Left renal cortex interstitium (tissue), 4 donors: ENCODE measurements at regions not wholly inside any gene's neighbourhood (a gene's known extent, or its start where the extent isn't known, plus 50 kb on each side); places are given as distances from the start of the nearest gene placed in this dataset.

ENCODE experiments used
- DNase-seq, 4 donors: peaks; one replicate each; pipeline ENCODE4 v3.0.0-alpha.2; 2013; ENCODE audit warnings: low read depth in 4 of 4, low spot score in 2 of 4, missing footprints in 1 of 4

DNA sequence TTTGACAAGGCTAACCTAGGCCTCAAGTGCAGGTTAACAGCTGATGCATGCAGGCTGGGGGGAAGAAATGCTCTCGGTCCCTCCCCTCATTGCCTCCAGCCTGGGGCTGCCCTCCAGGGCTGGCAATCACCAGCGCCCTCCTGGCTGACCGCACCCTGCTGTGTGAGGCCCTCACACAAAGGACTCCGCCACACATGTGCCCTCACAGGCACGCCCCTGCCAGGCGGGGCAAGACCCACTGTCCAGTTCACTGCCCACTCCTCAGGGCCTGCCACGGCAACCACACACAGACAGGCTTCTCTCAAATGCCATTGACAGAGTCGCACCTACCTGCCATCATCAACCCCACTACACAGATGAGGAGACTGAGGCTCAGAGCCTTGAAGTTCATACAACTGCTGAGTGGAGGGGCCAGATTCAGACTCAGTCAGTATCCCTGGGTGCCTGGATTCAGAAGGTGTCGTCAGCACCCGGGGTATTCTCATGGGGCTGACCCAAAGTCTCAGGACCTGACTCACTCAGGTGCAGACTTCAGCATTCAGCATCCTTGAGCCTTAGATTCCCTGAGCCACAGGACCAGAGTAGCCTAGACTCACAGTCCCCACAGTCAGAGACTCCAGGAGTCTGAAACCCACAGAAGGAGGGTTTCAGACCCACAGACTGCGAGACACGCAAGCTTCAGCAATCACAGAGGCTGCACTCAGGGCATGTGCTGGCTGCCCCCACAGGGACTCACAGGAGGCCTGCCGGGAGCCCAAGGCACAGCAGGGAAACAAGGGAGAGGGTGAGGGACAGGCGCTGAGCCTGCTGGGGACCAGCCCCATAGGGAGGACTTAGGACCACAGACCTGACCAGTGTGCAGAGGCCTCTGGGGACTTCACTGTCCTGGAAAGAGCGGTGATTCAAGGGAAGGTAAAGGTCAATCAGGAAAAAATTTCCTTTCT, 458.0 kb downstream of the MATN1 start:
- DNase-seq = no peak

DNA sequence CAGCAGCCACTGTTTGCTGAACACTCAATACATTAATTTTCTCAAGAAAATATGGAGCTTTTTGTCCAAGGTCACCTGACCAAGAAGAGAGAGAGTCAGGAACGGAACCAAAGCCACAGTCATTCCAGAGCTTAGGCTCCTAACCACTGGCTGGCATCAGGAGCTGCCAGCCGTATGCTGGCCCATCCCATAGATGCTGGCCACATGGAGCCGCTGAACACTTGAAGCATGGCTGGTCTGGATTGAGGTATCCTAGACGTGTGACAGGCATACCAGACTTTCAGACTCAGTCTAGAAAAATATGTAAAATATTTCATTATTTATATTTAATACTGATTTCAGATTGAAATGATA, 458.7 kb downstream of the MATN1 start:
- DNase-seq = no peak

DNA sequence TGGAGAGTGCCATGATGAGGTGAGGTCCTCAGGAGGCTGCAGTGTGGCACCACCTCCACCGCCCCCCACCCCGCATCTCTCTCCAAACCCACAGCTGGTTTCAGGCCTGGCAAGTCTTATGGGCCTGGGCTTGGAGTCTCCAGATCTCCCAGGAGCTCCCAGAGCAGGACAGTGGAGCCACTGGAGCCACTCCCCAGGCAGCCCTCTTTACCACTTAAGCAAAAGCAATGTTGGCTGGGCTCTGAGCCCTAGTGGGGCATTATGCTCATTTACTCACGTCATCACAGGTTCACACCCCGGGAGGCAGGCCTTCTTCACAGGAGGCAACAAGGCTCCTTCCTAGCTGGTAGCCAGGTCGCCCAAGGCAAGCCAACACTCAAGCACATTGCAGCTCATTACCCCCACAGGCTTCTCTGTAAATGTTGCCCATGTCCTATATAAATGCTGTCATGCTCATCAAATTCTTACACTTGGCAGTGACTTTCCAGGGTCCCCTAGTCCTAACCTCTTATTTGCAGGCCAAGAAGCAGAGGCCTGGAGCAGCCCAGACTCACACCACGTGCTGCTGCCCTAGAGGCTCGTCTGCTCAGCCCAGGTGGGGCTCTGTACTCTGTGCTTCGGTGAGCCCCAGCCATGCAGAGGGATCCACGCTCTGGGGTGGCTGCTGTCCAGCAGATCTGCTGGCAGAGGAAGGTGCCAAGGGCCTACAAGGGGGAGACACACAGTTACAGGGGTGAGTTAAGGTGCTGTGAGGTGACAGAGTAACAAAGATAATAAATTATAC, 459.3 kb downstream of the MATN1 start:
- no peak for DNase-seq

DNA sequence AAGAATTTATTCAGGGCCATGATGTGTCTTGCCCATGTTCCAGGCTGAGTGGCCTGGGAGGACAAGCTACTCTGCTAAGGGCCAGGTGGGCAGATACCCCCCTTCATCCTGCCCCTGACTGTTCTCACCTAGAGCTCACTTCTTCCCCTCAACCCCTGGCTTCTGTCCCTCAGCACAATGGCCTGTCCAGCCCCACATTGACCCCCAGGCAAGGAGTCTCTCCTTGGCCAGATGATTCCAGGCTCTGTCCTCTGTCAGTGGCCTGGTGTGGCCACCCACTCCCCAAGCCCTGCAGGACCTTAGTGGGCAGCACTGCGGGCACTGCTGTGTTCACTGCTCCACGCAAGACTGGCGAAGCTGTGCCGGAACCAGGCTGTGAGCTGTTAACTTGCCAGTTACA, 460.0 kb downstream of the MATN1 start:
- DNase-seq = no peak

DNA sequence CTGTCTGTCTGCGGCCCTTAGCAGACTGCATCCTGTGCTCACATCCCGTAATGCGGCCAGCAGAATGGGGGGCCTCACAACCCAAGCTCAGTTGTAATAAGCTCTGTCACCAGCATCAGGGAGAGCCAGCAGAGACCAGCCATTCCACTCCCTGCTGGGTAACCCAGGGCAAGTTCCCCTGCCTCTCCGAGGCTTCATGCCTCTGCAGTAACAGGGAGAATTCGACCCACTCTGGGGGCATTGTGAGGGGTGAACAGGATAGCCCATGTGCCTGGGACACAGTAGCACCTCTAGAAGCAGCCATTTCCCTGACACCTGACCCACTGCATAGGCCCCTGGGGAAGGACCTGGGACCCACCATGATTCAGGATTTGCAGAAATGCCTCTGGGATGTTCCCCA, 461.2 kb downstream of the MATN1 start:
- DNase-seq = no peak

DNA sequence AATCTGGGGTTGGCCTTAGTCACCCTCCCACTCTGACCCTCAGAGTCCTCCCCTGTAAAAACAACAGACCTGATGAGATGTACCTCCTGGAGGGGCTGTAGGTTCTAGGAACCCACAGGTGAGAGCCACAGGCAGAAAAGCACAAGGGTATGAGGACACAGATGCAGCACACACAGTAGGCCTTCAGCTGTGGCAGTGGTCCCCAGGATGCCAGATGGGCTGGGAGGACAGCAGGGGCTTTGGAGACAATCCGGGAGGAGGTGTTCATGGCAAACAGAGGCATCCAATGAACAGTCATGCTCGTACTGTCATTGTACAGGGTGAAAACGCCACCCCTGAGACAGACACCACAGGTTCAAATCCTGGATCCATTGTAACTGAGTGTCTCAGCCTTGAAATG, 463.1 kb downstream of the MATN1 start:
- no peak for DNase-seq

DNA sequence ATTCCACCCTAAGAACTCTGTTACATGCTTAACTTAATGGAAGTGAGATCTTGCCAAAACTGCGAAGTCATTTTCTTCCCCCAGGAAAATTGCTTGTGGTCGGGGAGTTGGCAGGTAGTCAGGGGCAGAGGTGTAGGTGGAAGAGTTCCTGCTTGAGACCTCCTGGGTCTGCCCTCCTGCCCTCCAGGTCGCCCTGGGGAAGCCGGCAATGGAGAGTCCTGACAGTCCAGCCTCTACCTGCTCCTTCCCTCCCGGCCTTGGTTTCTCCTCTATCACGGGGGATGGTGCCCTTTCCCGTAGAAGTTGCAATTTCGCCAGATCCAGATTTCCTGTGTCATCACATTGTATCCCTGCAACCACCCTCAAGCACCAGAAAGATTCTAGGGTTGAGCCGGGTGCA, 463.8 kb downstream of the MATN1 start:
- DNase-seq = no peak

DNA sequence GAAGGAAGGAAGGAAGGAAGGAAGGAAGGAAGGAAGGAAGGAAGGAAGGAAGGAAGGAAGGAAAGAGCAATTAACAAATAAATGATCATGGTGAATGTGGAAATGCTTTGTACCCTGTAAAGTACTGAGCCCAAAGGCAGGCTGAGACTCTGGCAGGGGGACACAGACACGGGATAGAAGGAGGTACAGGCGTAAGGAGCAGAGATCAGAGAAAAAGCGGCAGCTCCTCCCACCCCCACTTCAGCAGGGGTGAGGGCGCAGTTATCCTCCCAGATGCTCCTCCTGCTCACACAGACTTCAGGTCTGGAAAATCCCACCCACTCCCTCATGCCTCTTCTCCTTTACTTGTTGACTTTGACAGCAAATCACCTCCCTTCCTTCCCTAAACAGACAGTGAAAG, 464.5 kb downstream of the MATN1 start:
- DNase-seq = no peak

DNA sequence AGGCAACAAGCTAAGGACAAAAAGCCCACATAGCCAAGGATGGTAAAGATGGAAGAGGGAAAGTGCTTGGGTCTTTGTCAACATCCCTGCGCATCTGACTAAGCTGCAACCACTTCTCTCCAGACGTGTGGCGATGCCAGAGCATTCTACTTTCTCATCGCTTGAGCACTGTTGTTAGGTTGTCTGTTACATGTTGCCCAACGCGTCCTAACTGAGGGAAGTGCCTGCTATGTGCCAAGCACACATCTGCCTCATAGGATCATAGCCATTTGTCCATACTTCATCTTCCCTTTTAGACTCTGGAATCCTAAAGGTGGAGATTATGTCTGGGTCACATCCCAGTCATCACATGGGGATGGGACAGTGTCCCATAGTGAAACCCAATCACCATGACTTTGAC, 464.9 kb downstream of the MATN1 start:
- no peak for DNase-seq

DNA sequence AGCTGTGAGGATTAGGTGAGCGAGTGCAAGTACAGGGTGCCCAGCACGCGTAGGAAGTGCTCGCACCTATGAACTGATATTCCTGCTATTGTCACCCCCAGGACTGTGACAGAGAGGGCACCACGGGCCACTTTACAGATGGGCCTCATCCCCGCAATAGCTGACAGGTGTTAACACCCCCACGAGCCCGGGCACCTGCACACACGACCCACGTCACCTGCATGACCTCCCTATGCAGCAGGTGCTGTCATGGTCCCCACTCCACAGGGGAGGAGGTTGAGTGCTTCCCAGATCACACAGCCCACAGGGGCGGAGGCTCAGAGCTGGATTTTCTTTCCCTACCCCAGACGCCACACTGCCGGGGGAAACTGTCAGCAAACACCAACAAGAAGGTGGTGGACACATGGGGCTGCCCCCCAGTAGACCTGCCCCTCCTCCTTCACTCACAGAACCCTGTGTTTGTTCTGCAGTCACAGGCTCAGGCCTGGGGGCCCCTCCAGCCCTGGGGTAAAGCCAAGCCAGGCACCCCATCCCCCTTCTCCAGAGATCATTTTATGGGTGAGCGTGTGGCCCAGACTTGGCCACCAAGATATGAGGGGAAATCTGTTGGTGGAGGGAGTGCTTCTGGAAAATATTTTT, 465.5 kb downstream of the MATN1 start:
- DNase-seq = no peak

DNA sequence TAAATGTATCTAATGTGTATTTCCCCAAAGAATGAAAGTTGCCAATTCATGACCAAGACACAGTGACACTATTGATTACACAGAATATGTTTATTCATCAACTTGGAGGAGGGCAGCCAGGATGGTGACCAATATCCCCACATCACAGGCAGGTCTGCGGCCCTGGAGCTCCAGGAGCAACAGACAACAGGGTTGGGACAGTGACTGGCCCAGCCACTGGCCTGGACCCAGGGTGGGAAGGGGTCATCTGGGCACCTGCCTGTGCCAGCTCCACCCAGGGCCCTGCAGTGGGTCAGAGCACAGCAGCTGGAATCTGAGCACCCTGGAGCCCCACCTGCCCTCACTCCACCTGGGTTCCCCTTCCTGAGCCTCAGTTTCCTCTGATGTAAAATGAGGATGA, 466.1 kb downstream of the MATN1 start:
- no peak for DNase-seq

DNA sequence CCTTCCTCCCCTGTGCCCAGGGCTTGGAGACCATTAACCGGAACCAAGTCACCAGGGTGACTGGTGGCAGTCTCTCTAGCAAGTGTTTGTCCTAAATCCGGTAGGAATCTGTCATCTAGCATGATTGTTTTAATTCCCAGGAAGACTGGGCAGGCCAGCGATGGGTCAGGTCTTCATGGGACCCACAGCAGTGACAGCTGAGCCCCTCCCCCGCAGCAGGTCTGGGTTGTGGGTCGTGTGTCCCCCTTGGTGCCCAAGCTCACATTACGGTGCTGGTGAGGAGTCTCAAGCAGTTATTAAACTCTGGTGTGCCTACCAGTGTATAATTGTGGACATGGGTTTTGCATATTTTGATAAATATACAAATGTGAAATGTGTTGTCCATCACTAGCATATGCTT, 466.5 kb downstream of the MATN1 start:
- DNase-seq = no peak

DNA sequence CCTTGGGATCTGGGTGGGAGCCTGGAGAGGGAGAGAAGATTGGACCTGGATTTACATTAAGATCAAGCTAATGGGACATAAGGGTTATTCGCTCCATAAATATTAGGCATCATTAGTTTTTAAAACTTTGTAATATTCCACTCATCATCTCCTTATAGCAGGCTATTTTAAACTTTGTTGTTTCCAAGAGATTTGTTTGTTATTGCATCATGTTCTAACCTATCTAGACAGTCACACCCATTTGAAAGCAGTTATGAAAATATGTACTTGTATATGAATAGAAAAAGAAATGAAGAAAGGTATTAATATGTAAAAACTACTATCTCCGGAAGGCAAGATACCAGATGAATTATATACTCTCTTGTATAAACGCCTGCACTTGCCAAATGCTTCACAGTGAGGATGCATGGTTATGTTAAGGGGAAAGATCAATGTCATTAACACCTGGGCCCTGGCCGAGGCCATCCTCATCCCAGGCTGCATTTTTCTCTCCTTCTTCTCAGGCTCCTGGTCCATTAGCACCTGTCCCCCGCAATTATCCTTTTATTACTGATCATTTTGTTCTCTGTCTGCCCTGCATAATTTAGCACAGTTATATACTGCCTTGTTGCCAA, 468.2 kb downstream of the MATN1 start:
- no peak for DNase-seq

DNA sequence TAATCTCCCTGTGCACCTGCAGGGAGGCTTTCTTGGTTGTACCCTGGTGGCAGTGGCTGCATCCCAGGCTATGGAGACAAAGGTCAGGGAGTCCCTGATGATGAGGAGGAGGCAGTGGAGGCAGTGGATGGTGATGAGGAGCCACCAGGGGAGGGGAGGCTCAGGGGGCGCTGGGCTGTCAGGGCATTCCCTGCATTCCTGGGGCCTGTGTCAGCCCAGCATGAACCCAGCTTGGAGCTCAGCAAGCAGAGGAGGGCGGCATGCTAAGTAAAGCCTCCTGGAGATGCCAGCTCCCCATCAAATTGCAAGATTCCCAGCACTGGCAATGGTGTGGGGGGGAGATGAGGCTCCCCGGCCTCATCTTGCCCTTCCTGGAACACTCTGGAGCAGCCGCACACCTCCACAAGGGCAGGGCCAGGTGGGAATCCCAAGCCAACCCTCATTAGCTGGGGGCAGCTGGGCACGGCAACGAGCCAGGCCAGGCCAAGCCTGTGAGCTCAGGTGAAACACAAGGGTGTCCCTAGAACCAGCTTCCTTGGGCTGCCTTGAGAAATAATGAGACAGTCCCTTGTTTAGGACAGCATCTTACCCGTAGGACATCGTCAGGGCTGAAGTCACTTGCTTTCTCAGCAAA, 469.5 kb downstream of the MATN1 start:
- DNase-seq = no peak

DNA sequence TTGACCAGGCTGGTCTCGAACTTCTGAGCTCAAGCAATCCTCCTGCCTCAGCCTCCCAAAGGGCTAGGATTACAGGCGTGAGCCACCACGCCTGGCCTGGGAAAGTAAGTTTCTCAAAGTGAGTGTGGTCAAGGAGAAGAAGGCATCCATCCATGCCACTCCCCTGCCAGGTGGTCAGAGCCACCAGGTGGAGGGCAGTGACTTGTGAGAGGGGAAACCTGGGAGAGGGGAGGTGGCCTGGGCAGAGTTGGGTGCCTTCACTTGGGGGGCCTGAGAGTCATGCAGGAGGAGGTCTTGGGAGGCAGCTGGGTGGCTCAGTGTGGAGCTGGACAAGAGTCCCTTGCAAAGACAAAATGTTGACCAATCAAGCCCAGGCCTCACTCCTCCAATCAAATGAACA, 470.0 kb downstream of the MATN1 start:
- no peak for DNase-seq

DNA sequence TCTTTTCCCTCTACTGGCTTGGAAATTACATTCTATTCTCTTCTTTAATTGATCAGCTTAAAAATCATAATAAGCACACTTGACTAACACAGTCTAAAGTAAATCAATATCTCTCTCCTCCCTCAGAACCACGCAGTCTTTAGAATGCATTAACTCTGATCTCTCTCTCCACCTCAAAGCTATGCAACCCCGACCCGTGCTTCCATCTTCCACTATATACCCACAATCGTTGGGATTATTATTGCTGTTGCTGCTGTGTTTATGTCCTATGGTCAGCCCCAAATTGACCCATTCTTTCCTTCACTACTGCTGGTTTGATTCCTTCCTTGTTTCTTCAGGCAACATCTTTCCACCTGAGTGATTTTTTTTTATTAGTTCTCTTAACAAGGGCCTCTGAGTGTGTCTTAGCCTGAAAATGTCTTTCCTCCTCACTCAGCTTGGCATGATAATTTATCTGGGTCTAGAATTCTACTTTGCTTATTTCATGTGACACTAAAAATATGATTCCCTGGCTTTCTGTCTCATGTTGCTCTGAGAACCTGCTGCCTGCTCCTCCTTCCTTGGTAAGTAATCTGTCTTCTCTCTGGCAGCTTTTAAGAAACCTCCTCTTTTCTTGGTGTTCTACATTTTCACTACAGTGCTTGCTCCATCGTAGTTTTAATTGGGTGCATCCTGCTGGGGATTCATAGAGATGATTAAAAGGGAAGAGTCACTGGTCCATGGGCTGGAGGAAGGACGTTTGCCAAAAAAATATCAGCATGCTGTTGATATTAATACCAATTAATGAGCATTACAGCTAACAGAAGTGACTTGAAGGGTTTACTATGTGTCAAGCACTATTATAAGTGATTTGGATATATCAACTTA, 472.2 kb downstream of the MATN1 start:
- DNase-seq = no peak

DNA sequence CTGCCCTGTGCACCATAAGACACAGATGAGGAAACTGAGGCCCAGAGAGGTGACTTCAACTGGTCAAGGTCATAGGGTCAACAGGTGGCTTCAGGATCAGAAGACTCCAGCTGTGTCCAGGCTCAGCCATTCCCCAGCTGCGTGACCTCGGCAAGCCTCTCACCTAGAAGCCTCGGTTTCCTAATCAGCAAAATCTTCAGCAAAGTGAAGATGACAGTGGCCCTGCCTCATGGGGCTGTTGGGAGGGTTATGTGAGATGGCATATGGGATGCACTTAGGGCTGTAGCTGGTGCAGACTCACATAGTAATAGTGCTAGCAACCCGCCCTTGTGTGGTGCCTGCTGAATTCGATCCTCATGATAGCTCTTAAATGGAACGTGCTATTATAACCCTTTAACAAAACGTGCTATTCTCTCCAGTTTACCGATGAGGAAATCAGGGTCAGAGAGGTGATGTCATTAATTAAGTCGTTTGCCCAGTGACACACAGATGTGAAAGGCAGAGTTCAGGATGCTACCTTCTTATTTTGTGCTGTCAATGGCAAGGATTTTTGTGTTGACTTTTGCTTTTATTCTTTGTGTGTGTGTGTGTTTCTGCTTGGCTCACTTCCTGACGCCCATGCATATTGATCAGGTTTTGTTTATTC, 472.9 kb downstream of the MATN1 start:
- DNase-seq = no peak

DNA sequence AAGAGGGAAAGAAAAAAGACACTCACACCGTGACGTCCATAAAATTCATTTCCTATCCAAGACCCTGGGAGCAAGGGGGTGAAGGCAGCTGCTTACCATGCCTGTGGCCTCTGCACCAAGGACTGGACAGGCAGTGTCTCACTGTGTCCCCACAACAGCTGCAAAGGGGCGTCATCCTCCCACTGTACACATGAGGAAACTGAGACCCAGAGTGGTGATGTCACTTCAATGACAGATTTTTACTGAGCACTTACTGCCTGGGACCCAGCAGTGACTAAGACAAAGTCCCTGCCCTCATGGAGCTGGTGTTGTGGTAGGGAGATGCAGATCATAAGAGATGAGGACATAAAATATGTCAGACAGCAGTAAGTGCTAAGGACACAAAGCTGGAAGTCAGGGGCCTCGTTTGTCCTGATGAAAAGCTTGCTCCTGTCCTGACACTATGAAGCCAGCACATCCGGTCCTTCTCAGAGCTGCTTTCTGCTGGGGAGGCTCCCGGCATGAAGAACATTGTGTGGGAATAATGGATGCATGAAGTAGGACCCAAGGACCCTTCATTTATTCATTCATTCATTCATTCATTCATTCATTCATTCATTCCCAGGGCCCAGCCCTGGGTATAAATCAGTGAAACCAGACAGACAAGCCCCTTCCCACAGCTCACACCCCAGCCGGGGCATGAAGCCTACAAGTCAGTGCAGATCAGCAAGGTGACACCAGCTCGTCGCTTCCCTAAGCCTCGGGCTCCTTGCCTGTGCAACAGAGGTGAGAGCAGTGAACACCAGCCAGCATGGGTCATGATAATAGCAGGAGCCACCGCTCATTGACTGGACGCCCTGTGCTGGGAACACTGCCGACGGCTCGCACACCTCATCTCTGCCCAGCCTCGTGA, 473.7 kb downstream of the MATN1 start:
- no peak for DNase-seq
